22Rv1 (cell line): ENCODE measurements at regions not wholly inside any gene's neighbourhood (a gene's known extent, or its start where the extent isn't known, plus 50 kb on each side); places are given as distances from the start of the nearest gene placed in this dataset.

Experiments
- ZFX ChIP-seq: fragments of 450-650 bp; IDR thresholded peaks from 2 replicates; pipeline ENCODE4 v1.6.1; 2017; ENCODE audit warnings: antibody characterized with exemption, borderline replicate concordance
- TF ChIP-seq, protein P1 (sequence below): fragments of 450-650 bp; IDR thresholded peaks from 2 replicates; pipeline ENCODE4 v1.5.1; 2017; ENCODE audit warnings: mild to moderate bottlenecking

DNA sequence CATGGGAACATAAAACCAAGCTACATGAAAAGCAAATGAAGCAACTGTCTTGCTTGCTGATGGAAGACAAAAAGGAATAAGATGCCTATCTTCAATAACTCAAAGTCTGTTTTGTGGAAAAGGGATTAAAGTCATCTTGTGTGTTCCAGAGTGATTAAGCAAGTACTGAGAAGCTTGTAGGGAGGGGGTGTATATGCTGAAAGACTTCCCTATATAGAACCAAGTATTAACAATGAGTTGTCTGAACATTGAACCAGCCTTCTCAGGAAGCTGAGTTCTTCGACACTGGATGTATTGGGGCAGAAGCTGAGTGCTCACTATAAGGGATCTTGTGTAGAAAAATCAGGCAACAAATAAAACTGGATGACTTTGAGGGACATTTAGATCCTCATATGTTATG is 451.8 kb downstream of the CD83 start:
- TF ChIP-seq, protein P1, sequence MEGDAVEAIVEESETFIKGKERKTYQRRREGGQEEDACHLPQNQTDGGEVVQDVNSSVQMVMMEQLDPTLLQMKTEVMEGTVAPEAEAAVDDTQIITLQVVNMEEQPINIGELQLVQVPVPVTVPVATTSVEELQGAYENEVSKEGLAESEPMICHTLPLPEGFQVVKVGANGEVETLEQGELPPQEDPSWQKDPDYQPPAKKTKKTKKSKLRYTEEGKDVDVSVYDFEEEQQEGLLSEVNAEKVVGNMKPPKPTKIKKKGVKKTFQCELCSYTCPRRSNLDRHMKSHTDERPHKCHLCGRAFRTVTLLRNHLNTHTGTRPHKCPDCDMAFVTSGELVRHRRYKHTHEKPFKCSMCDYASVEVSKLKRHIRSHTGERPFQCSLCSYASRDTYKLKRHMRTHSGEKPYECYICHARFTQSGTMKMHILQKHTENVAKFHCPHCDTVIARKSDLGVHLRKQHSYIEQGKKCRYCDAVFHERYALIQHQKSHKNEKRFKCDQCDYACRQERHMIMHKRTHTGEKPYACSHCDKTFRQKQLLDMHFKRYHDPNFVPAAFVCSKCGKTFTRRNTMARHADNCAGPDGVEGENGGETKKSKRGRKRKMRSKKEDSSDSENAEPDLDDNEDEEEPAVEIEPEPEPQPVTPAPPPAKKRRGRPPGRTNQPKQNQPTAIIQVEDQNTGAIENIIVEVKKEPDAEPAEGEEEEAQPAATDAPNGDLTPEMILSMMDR = no peak
- TF ChIP-seq ZFX = no peak
